SJSA1 (cell line): ENCODE measurements at regions not wholly inside any gene's neighbourhood (a gene's known extent, or its start where the extent isn't known, plus 50 kb on each side); places are given as distances from the start of the nearest gene placed in this dataset.

Source experiments
- DNase-seq, 2 experiments: peaks; one replicate each; pipeline ENCODE4 v3.0.0-alpha.2; 2015 to 2020; ENCODE audit warnings: low spot score in 2 of 2, low read depth in 1 of 2
- H3K27ac ChIP-seq: fragments of 250-450 bp; sonication (Bioruptor Pico); 2 replicates; pipeline ENCODE4 v1.5.1; 2020; ENCODE audit warnings: mild to moderate bottlenecking, moderate library complexity
- H3K27me3 ChIP-seq: fragments of 250-450 bp; sonication (Bioruptor Pico); replicated peaks from 2 replicates; pipeline ENCODE4 v1.5.1; 2020; ENCODE audit warnings: mild to moderate bottlenecking, moderate library complexity
- H3K36me3 ChIP-seq: fragments of 250-450 bp; sonication (Bioruptor Pico); 2 replicates; pipeline ENCODE4 v1.5.1; 2020; ENCODE audit warnings: mild to moderate bottlenecking
- H3K4me1 ChIP-seq: fragments of 250-450 bp; sonication (Bioruptor Pico); replicated peaks from 2 replicates; pipeline ENCODE4 v1.6.1; 2021; ENCODE audit warnings: mild to moderate bottlenecking
- H3K4me3 ChIP-seq: fragments of 250-450 bp; sonication (Bioruptor Pico); 2 replicates; pipeline ENCODE4 v1.5.1; 2020; ENCODE audit warnings: mild to moderate bottlenecking
- H3K9me3 ChIP-seq: fragments of 250-450 bp; sonication (Bioruptor Pico); replicated peaks from 2 replicates; pipeline ENCODE4 v1.5.1; 2020; ENCODE audit warnings: mild to moderate bottlenecking

DNA sequence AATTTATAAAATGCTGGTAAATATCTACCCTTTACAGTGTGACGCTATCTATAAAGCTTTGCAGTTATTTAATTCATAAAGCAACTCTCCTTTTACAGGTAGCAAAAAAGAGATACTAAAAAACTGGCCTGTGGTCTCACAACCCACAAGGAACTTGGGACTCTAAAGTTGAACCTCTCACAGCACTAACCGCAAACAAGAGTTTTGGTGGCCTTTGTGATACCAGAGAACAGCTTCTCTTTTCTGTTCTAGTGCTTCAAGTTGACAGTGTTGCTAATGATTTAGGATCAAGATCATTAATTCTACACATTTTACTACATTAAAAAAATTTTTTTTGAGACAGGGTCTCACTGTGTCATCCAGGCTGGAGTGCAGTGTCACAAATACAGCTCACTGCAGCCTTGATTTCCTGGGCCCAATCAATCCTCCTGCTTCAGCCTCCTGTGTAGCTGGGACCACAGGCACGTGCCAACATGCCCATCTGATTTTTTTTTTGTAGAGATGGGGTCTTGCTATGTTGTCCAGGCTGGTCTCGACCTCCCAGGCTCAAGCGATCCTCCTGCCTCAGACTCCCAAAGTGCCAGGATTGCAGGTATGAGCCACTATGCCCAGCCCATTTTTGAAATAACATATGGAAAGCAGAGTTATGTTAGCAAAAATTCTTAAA lies 56.0 kb upstream of the ST8SIA6 start:
- Histone ChIP-seq H3K27ac (peak overlapping the region; percentile 95; the same call in 1 of the 2 replicates), H3K27me3 (no peaks in the 10 kb centered on the region), H3K36me3 (no peaks in the 10 kb centered on the region), H3K4me1 (peaks cover 58% of the 10 kb centered on the region), H3K9me3 (no peaks in the 10 kb centered on the region), H3K4me3 (no peak overlapping the region)
- DNase-seq: no peak

DNA sequence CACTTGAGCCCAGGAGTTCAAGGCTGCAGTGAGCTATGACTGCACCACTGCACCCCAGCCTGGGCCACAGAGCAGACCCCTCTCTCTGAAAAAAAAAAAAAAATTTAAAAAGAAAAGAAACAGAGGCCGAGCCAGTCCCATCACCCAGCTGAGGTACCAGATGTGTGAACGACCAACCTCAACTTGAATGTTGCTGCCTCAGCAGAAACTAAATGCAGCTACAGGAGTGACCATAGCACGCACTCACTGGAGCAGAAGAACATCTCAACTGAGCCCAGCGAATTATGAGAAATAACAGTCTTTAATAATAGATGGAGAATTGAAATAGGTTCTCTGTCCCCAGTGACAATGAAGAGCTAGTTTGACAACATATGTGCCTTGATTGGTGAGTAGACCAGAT lies 53.1 kb upstream of the ST8SIA6 start:
- DNase-seq: no peak
- Histone ChIP-seq H3K36me3 (no peaks in the 10 kb centered on the region), H3K27me3 (no peaks in the 10 kb centered on the region), H3K4me3 (no peak overlapping the region), H3K27ac (no peak overlapping the region), H3K4me1 (peaks cover 66% of the 10 kb centered on the region), H3K9me3 (no peaks in the 10 kb centered on the region)

DNA sequence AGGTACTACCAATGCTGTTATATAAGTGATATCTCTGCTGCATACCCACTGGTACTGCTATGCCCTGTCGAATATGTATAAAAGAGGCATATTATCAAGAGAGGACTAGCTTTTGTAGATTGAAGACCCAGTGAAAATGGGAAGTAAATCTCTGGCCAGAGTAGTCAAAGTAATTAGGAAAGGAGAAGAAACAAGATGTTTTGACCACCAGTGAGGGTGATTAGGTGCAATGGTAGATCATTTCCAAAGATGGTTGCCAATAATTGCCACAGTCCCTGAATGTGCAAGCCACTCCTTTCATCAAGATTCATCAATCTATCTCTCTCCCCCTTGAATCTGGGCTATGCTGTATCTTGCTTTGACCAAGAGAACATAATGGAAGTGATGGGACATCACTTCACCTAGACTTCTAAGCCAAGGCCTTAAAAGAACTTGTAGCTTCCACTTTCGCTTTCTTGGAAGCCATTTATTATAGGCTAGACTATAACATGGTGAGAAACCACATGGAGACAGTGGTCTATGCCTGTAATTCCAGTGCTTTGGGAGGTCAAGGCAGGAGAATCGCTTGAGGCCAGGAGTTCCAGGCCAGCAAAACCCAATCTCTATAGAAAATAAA lies 52.6 kb upstream of the ST8SIA6 start:
- H3K36me3 ChIP-seq: no peaks in the 10 kb centered on the region
- H3K4me1 ChIP-seq: peaks cover 62% of the 10 kb centered on the region
- no peak overlapping the region for H3K4me3 ChIP-seq
- no peaks in the 10 kb centered on the region for H3K9me3 ChIP-seq
- no peak overlapping the region for H3K27ac ChIP-seq
- no peak for DNase-seq
- H3K27me3 ChIP-seq: no peaks in the 10 kb centered on the region

DNA sequence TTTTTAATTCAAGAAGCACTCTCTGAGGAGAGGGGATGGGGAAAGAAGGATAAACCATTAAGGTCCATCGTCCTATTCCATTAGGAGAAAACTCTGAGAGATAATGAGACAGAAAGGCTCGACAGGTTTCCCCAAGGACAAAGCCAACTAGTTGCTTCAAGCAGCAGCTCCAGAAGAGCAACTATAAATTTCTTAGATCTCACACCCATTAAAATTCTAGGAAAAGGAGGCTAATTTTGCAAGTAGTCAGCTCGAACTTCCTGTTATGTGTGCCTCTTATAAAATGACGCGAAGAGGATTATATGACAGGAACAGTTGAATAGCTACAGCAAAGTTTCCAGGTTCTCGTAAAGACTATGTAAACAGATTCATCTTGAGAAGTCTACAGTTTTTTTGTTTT lies 52.0 kb upstream of the ST8SIA6 start:
- Histone ChIP-seq H3K4me1 (peaks cover 56% of the 10 kb centered on the region), H3K4me3 (no peak overlapping the region), H3K36me3 (no peaks in the 10 kb centered on the region), H3K27ac (no peak overlapping the region), H3K9me3 (no peaks in the 10 kb centered on the region), H3K27me3 (no peaks in the 10 kb centered on the region)
- no peak for DNase-seq

DNA sequence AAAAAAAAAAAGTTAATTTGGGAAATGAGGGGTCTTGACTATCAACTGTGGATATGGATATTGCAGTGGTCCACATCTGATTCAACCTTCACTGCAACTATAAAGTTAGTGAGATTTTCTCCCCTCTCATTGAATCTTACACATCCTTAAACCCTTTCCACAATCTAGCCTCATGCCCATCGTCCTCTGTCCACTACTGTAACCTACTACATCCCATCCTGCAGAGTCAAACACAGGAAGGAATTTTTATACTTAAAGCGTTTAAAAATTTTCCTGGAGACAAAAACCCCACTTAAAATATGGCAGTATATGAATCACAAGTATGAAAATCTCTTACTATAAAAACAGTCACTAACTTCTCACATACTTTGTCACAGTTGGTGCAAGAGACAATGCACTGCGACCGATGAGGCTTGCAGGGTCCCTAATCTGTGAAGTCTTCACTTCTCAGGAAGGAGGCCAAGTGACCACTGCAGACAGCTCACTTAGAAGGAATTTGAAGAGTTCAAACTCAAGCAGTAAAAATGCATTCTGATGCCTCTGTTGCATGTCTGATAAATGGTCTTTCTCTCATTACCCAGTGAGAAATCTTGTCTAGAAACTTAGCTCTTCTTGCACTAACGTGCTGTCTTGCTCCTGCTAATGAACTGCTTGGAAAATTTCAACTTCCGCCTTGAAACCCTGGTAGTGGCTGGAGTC lies 50.3 kb upstream of the ST8SIA6 start:
- H3K36me3 ChIP-seq: no peaks in the 10 kb centered on the region
- H3K27ac ChIP-seq: peak overlapping the region; percentile 92
- no peak overlapping the region for H3K4me3 ChIP-seq
- DNase-seq: peak; percentile 80 to 84
- H3K4me1 ChIP-seq: peaks cover 39% of the 10 kb centered on the region
- H3K27me3 ChIP-seq: no peaks in the 10 kb centered on the region
- no peaks in the 10 kb centered on the region for H3K9me3 ChIP-seq
